RPMI7951 (cell line): ENCODE measurements at regions not wholly inside any gene's neighbourhood (a gene's known extent, or its start where the extent isn't known, plus 50 kb on each side); places are given as distances from the start of the nearest gene placed in this dataset.
A peak's percentile ranks its signal among the peaks of the same experiment; 100 is the strongest.
"Not testable (repeated sequence)": the region's sequence is repeated elsewhere in the genome, so short reads cannot be mapped to it uniquely, and the experiment has no call there.

Source experiments
- DNase-seq: peaks from one replicate; pipeline ENCODE4 v3.0.0-alpha.2; 2012; ENCODE audit warnings: low read depth

DNA sequence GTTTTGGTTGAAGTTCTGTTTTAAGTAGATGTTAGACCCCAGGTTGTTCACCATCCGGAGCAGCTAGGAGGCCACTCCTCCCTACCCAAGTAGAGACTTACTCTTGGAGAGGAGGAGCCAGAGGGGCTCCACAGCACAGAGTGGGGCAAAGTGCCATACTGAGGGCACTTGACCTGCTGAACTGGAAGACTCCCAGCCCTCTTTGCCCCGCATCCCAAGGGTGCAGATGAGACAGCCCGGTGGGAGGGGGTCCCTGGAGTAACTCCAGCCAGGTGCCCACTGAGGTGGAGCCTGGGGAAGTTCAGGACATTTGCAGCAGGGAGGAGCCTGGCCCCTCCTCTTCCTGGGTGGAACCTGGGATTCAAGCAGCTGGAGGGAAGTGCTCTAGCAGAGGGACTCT is 102.1 kb upstream of the GPR6 start:
- no peak for DNase-seq

GRCh38 chr6:109877028-109878004 is 100.8 kb upstream of the GPR6 start:
- no peak for DNase-seq

DNA sequence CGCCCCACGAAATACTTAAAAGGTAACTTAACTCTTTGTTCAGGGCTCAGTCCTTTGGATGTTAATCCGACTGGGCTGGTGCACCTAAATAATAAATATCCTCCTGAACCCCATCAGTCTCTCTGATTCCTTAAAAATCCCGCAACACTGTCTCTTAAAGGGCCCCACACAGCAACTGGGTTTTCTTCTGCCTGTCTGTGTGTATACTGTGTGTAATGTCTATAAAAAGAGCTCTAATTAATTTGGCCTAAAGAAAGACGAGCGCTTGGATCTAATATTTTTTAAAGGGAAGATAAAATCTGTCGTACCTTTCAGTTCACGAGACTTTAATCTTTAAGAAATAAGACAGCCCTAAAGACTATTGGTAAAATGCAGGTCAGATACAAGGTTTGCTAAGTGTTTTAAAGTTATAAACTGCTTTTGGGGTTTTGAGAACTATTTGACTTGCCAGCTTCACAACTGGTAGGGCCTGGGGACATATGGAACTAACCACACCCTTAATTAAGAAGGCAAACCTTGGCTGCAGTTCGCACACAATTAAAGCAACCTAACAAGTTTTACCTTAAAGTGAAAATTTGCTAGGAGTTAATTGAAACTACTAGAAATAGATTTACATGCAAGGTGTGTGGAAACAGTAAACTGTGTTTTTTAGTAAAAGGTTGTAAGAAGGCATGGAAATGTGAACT is 100.0 kb upstream of the GPR6 start:
- DNase-seq, result not testable (repeated sequence)

- DNase-seq, result not testable (repeated sequence)
These were observed 99.0 kb upstream of the GPR6 start for GRCh38 chr6:109879081-109879480.

DNA sequence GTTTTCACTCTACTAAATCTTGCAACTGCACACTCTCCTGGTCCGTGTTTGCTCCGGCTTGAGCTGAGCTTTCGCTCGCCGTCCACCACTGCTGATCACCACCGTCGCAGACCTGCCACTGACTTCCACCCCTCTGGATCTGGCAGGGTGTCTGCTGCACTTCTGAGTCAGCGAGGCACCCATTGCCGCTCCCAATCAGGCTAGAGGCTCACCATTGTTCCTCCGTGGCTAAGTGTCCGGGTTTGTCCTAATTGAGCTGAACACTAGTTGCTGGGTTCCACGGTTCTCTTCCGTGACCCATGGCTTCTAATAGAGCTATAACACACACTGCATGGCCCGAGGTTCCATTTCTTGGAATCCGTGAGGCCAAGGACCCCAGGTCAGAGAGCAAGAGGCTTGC is 98.6 kb upstream of the GPR6 start:
- no peak for DNase-seq

- not testable (repeated sequence) for DNase-seq
These were observed 97.0 kb upstream of the GPR6 start for GRCh38 chr6:109881069-109881468.

GRCh38 chr6:109881953-109882490 is 96.1 kb upstream of the GPR6 start:
- not testable (repeated sequence) for DNase-seq

GRCh38 chr6:109891924-109892323 is 86.2 kb upstream of the GPR6 start:
- DNase-seq, result no peak

GRCh38 chr6:109892451-109893435 is 85.4 kb upstream of the GPR6 start:
- DNase-seq, result no peak

DNA sequence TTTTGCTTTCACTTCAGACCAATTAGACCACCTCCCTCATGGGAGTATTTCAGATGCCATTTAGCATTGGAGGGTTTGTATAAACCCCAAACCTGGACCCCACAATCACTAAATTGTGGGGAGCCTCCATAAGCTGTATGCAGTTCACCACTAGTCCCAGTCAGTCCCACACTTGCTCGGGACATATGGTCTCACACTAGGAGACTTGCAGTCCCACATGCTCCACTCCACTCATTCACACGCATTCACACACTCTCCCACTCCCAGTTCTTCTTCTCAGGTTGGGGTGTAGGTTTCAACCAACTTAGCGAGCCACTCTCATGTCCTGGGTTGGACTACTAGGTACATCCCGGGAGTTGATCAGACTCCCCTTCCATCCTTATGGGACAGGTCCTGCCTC is 84.5 kb upstream of the GPR6 start:
- DNase-seq, result no peak

DNA sequence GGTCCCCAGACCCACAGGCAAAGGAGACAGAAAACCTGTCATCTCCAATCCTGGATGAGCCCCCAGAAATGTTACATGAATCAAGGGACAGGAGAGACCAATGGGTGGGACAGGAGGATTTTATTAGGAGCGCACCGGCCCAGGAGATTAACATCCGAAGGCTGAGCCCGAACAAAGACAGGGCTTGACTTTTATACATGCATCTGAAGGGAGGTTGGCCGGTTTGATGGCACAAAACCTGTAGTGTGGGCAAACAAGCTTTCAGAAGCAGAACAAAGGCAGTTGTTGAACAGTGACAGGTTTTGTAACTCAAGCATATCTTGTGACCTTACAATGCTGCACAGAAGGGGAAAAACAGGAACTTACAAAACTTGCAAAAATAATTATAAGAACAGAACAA is 83.9 kb upstream of the GPR6 start:
- no peak for DNase-seq

- peak; percentile 18 for DNase-seq
These were observed 81.8 kb upstream of the GPR6 start for GRCh38 chr6:109896341-109896740.

GRCh38 chr6:109897025-109897424 is 81.1 kb upstream of the GPR6 start:
- no peak for DNase-seq

DNA sequence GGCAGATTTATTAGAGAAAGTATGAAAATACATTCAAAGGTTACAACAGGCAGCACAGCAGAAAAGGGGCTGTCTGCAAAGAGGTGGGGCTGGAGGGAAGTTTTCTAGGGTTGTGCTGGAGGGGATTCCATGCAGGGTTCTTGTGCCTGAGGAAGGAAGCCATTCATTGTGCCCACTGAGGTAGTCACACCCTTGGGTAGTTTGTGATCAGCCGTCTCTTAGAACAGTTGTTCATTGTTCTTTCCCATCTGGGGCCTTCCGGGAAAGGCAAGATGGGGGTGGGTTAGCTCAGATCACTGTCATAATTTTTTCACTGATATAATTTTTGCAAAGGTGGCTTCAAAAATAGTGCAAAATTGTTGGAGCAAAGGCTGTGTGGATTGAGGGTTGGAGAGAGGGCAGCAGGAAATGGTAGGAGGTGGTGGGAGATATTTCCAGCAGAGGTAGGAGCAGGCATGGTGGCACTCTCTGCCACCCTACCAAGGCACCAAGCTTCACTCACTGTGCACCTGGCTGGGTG is 80.5 kb upstream of the GPR6 start:
- DNase-seq, result no peak

DNA sequence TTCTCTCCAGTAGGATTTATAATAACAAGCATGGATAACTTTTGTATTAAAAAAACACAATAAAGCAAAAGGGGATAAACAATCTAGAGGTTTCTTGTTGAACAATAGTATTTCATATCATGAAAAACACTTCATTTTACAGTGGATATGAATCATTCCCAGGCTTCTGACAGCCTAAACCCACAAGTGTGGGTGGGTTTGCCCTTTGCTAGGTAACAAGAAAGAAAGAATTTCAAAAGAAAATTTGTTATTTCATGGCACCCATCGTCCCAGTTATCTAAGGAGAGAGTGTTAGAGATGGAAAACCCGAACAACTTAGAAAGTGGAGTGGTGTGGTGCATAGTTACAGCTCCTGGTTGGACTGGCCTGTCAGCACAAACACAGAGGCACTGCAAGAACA is 76.1 kb upstream of the GPR6 start:
- DNase-seq, result no peak

DNA sequence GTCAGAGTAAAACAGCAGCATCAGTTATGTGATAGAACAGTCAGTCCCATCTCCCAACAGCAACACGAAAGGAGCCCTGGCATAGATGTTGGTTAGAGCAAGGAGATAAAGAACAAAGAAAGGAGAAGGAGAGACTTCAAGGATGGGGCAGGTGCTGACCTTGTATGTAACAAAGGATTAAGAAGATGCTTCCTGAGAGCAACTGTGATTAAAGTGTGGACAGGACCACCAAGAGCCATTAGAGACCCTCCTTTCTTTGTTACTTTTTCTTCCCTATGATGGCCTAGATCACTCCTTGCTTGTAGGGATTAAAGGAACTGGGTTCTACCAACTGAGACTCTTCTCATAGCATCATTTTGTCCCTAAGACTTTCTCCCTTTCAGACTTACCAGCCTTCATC is 75.2 kb upstream of the GPR6 start:
- no peak for DNase-seq

- no peak for DNase-seq
These were observed 67.5 kb upstream of the GPR6 start for GRCh38 chr6:109910571-109910970.

DNA sequence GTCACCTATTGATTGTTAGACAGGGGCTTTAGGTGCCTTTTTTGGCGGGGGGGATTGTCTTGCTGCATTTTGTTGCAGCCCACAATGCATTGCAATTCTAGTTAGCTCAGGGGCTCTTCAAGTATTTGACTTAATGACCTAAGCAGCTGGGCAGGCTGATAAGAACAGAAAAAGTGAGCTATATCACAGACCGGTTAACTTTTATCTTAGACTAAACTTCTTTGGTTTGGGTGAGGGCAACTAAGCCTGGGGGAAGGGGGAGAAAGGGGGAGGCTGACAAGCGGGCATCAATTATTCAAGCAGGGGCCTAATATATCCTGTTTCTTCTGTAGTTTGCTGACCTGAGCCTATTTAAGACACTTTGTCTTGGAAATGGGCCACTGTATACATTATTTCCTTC is 66.0 kb upstream of the GPR6 start:
- DNase-seq, result no peak

DNA sequence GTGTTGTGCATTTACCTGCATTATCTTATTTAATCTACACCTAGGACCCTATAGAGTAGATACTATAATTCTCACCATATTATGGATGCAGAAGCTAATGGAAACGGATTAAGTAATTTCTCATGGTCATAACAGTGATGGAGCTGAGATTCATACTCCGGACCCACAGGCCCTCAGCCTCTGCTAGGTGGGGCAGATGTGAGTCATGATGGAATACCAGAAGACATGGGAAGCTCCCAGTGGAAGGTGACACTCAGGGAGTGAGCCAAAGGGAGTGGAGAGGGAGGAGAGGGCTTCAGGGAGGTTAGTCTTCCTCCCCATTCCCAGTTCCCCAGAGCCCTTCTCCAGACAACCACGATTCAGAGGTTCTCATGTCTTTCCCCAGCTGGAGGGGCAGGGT is 65.2 kb upstream of the GPR6 start:
- no peak for DNase-seq

- not testable (repeated sequence) for DNase-seq
These were observed 62.4 kb upstream of the GPR6 start for GRCh38 chr6:109915748-109916147.

- no peak for DNase-seq
These were observed 61.4 kb upstream of the GPR6 start for GRCh38 chr6:109916759-109917158.
